ENCODE measurements at regions not wholly inside any gene's neighbourhood (a gene's known extent, or its start where the extent isn't known, plus 50 kb on each side); places are given as distances from the start of the nearest gene placed in this dataset.

DNA sequence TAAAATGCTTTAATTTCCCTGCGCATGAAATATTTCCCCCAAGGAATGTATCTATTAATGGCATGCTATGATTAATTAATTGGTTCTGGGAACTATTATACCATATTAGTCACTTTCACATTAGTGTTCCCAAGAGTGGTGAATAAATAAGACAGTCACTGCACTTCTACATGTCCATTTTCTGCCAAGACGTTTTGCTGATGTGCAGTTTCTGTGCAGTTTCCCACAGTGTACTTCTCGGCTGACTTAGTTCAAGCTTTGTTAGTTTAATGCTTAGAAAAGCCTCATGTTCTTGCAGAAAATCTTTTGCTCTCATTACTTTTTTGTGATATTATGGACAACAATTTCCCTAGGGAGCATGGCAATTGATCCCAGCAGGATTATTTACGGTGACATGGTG, 1014.5 kb downstream of the BRINP3 start:
- Histone ChIP-seq H3K4me3 (ENCODE audit: low read depth, low read length, poor library complexity, severe bottlenecking) (no peak overlapping the region), H3K9me3 (ENCODE audit: low read length) (no peaks in the 10 kb centered on the region), H3K27ac (ENCODE audit: low read depth, low read length, poor library complexity, severe bottlenecking) (no peak overlapping the region), H3K9ac (ENCODE audit: low read length) (no peak overlapping the region), H3K4me2 (ENCODE audit: low read length) (no peak overlapping the region), H3K79me2 (ENCODE audit: insufficient read depth, low read length) (no peaks in the 10 kb centered on the region), H4K20me1 (ENCODE audit: insufficient read depth, low read length) (no peaks in the 10 kb centered on the region), H3K9me2 (ENCODE audit: low read depth, low read length) (no peaks in the 10 kb centered on the region), H3F3A (ENCODE audit: insufficient read depth, low read length) (no peaks in the 10 kb centered on the region), H3K4me1 (ENCODE audit: insufficient read depth, low read length, severe bottlenecking) (no peaks in the 10 kb centered on the region), H3K27me3 (ENCODE audit: insufficient read depth, low read length) (no peaks in the 10 kb centered on the region), H3K36me3 (ENCODE audit: insufficient read depth, low read length) (no peaks in the 10 kb centered on the region), H2AFZ (ENCODE audit: low read length) (no peak overlapping the region)
- no peak for TF ChIP-seq EZH2 (IDR thresholded peaks at IDR 0.05; ENCODE audit: borderline replicate concordance, low read length)
- TF ChIP-seq, protein P1, sequence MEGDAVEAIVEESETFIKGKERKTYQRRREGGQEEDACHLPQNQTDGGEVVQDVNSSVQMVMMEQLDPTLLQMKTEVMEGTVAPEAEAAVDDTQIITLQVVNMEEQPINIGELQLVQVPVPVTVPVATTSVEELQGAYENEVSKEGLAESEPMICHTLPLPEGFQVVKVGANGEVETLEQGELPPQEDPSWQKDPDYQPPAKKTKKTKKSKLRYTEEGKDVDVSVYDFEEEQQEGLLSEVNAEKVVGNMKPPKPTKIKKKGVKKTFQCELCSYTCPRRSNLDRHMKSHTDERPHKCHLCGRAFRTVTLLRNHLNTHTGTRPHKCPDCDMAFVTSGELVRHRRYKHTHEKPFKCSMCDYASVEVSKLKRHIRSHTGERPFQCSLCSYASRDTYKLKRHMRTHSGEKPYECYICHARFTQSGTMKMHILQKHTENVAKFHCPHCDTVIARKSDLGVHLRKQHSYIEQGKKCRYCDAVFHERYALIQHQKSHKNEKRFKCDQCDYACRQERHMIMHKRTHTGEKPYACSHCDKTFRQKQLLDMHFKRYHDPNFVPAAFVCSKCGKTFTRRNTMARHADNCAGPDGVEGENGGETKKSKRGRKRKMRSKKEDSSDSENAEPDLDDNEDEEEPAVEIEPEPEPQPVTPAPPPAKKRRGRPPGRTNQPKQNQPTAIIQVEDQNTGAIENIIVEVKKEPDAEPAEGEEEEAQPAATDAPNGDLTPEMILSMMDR (IDR thresholded peaks at IDR 0.05; ENCODE audit: low read length): no peak

DNA sequence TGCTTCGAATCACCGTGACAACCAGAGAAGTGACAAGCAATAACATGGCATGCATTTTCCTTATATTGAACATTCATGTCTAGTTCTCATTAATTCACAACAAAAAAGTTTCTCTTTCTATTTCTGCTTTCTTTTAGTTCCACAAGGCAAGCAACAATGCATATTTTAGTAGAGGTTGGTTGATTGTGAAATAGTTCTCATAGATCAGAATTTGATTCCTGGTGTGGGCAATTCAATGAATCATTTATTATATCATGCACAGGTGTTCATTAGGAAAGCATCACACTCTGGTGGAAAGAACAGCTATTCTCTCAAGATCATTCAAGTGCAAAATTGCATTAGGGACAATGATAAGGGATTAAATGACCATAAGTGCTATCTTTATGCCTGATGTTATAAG, 980.9 kb downstream of the BRINP3 start:
- no peaks in the 10 kb centered on the region for H3K79me2 ChIP-seq (ENCODE audit: insufficient read depth, low read length)
- no peaks in the 10 kb centered on the region for H3K9me3 ChIP-seq (ENCODE audit: low read length)
- no peak overlapping the region for H3K9ac ChIP-seq (ENCODE audit: low read length)

DNA sequence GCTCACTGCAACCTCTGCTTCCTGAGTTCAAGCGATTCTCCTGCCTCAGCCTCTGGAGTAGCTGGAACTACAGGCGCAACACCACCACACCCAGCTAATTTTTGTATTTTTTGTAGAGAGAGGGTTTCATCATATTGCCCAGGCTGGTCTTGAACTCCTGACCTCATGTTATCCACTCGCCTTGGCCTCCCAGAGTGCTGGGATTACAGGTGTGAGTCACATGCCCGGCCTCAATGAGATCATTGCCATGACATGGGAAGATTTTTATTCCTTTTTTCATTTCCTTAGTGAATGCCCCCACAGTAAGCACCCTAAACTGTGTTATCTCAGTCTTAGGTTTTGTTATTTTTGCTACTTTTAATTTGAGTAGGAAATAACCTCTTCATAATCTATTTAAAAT, 977.9 kb downstream of the BRINP3 start:
- Histone ChIP-seq H3K4me1 (ENCODE audit: insufficient read depth, low read length, severe bottlenecking) (no peaks in the 10 kb centered on the region), H3K4me3 (ENCODE audit: low read depth, low read length, poor library complexity, severe bottlenecking) (no peak overlapping the region), H2AFZ (ENCODE audit: low read length) (no peak overlapping the region), H3K9me3 (ENCODE audit: low read length) (no peaks in the 10 kb centered on the region), H3F3A (ENCODE audit: insufficient read depth, low read length) (no peaks in the 10 kb centered on the region), H4K20me1 (ENCODE audit: insufficient read depth, low read length) (no peaks in the 10 kb centered on the region), H3K27ac (ENCODE audit: low read depth, low read length, poor library complexity, severe bottlenecking) (no peak overlapping the region), H3K9me2 (ENCODE audit: low read depth, low read length) (no peaks in the 10 kb centered on the region), H3K27me3 (ENCODE audit: insufficient read depth, low read length) (no peaks in the 10 kb centered on the region), H3K36me3 (ENCODE audit: insufficient read depth, low read length) (no peaks in the 10 kb centered on the region), H3K9ac (ENCODE audit: low read length) (no peak overlapping the region), H3K79me2 (ENCODE audit: insufficient read depth, low read length) (no peaks in the 10 kb centered on the region), H3K4me2 (ENCODE audit: low read length) (no peak overlapping the region)
- TF ChIP-seq EZH2 (IDR thresholded peaks at IDR 0.05; ENCODE audit: borderline replicate concordance, low read length): no peak
- TF ChIP-seq, protein P1 (IDR thresholded peaks at IDR 0.05; ENCODE audit: low read length): no peak

More for the DNA sequence above, 980.9 kb downstream of the BRINP3 start:
- Histone ChIP-seq H3K36me3 (ENCODE audit: insufficient read depth, low read length) (no peaks in the 10 kb centered on the region), H3K4me1 (ENCODE audit: insufficient read depth, low read length, severe bottlenecking) (no peaks in the 10 kb centered on the region), H3F3A (ENCODE audit: insufficient read depth, low read length) (no peaks in the 10 kb centered on the region), H2AFZ (ENCODE audit: low read length) (no peak overlapping the region), H3K4me2 (ENCODE audit: low read length) (no peak overlapping the region), H4K20me1 (ENCODE audit: insufficient read depth, low read length) (no peaks in the 10 kb centered on the region), H3K27me3 (ENCODE audit: insufficient read depth, low read length) (no peaks in the 10 kb centered on the region), H3K9me2 (ENCODE audit: low read depth, low read length) (no peaks in the 10 kb centered on the region), H3K27ac (ENCODE audit: low read depth, low read length, poor library complexity, severe bottlenecking) (no peak overlapping the region), H3K4me3 (ENCODE audit: low read depth, low read length, poor library complexity, severe bottlenecking) (no peak overlapping the region)
- TF ChIP-seq, protein P1 (IDR thresholded peaks at IDR 0.05; ENCODE audit: low read length): no peak
- TF ChIP-seq EZH2 (IDR thresholded peaks at IDR 0.05; ENCODE audit: borderline replicate concordance, low read length): no peak
